ENCODE measurements at regions not wholly inside any gene's neighbourhood (a gene's known extent, or its start where the extent isn't known, plus 50 kb on each side); places are given as distances from the start of the nearest gene placed in this dataset.
"Not testable (repeated sequence)": the region's sequence is repeated elsewhere in the genome, so short reads cannot be mapped to it uniquely, and the experiment has no call there.

- no peak overlapping the region for H3K4me3 Mint-ChIP-seq
- no peaks in the 10 kb centered on the region for H3K4me1 Mint-ChIP-seq
- DNase-seq, result no peak
- H3K27me3 Mint-ChIP-seq, result no peaks in the 10 kb centered on the region
- CTCF ChIA-PET, result no interaction called here
- H3K9me3 Mint-ChIP-seq, result peaks cover 7% of the 10 kb centered on the region
- H3K36me3 Mint-ChIP-seq (ENCODE audit: low read depth), result no peaks in the 10 kb centered on the region
- POLR2A ChIA-PET, result no interaction called here
- no peak overlapping the region for H3K27ac Mint-ChIP-seq
These were observed 1876.0 kb upstream of the C9orf72 start for GRCh38 chr9:29449306-29449705.

GRCh38 chr9:29450343-29450875, 1877.1 kb upstream of the C9orf72 start:
- H3K36me3 Mint-ChIP-seq (ENCODE audit: low read depth); H3K27ac Mint-ChIP-seq; H3K27me3 Mint-ChIP-seq; CTCF ChIA-PET; H3K9me3 Mint-ChIP-seq; H3K4me3 Mint-ChIP-seq; DNase-seq; H3K4me1 Mint-ChIP-seq; POLR2A ChIA-PET: not testable (repeated sequence)

GRCh38 chr9:29456940-29457339, 1883.7 kb upstream of the C9orf72 start:
- POLR2A ChIA-PET, result no interaction called here
- no peak for DNase-seq
- H3K27me3 Mint-ChIP-seq, result no peaks in the 10 kb centered on the region
- peaks cover 10% of the 10 kb centered on the region for H3K9me3 Mint-ChIP-seq
- H3K27ac Mint-ChIP-seq, result no peak overlapping the region
- H3K4me3 Mint-ChIP-seq, result no peak overlapping the region
- CTCF ChIA-PET, result no interaction called here
- no peaks in the 10 kb centered on the region for H3K36me3 Mint-ChIP-seq (ENCODE audit: low read depth)
- no peaks in the 10 kb centered on the region for H3K4me1 Mint-ChIP-seq

DNA sequence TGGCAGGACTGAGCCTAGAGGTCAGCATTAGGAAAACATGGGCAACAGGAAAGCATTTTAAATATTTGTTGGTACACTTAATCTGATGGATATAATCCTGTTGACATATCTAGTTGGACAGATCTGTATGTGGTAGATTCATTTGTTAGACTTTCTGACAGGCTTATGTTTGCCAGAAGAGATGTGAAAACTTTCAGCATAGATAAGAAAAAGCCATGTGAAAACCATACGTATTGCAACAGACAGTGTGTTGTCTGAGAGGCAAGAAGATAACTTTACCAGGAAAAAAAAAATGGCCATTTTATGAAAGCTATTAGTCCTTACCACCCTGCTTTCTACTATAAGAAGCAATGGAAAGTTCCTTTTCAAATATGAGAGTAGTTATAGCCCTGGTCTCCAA, 1902.2 kb upstream of the C9orf72 start:
- Mint-ChIP-seq H3K36me3 (ENCODE audit: low read depth) (no peaks in the 10 kb centered on the region), H3K27me3 (no peaks in the 10 kb centered on the region), H3K4me1 (no peaks in the 10 kb centered on the region), H3K4me3 (no peak overlapping the region), H3K27ac (no peak overlapping the region), H3K9me3 (peaks cover 3% of the 10 kb centered on the region)
- no peak for DNase-seq
- POLR2A ChIA-PET, result no interaction called here
- CTCF ChIA-PET, result no interaction called here

DNA sequence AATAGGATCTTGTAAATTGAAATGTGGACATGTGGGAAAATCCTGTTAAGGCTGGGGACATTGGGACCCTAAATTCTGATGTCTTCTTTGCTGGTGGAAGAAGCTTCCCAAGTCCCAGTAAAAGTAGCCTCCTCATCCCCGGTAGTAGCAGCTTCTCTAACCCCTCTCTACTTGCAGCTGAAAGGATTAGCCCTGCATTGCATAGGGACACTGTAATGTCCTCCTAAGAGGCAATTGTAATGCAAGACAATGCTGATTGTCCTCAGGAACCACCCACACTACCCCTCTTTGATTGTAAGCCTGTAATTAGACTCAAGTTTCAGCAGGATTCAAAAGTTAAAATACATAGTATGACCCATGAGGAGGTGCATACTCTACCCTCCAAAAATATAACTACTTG, 1938.4 kb upstream of the C9orf72 start:
- no peaks in the 10 kb centered on the region for H3K36me3 Mint-ChIP-seq (ENCODE audit: low read depth)
- no peak for DNase-seq
- CTCF ChIA-PET, result no interaction called here
- POLR2A ChIA-PET, result no interaction called here
- H3K9me3 Mint-ChIP-seq, result peaks cover 6% of the 10 kb centered on the region
- H3K27me3 Mint-ChIP-seq, result no peaks in the 10 kb centered on the region
- no peaks in the 10 kb centered on the region for H3K4me1 Mint-ChIP-seq
- no peak overlapping the region for H3K27ac Mint-ChIP-seq
- no peak overlapping the region for H3K4me3 Mint-ChIP-seq

GRCh38 chr9:29514336-29514735, 1941.1 kb upstream of the C9orf72 start:
- Mint-ChIP-seq H3K4me1 (no peaks in the 10 kb centered on the region), H3K36me3 (ENCODE audit: low read depth) (no peaks in the 10 kb centered on the region), H3K27ac (no peak overlapping the region), H3K9me3 (peaks cover 6% of the 10 kb centered on the region), H3K27me3 (no peaks in the 10 kb centered on the region), H3K4me3 (no peak overlapping the region)
- ChIA-PET CTCF (no interaction called here), POLR2A (no interaction called here)
- no peak for DNase-seq

- Mint-ChIP-seq H3K4me3 (no peak overlapping the region), H3K36me3 (ENCODE audit: low read depth) (no peaks in the 10 kb centered on the region), H3K4me1 (no peaks in the 10 kb centered on the region), H3K9me3 (peaks cover 4% of the 10 kb centered on the region), H3K27me3 (no peaks in the 10 kb centered on the region), H3K27ac (no peak overlapping the region)
- CTCF ChIA-PET, result no interaction called here
- POLR2A ChIA-PET, result no interaction called here
- no peak for DNase-seq
These were observed 1941.6 kb upstream of the C9orf72 start for GRCh38 chr9:29514862-29515261.

DNA sequence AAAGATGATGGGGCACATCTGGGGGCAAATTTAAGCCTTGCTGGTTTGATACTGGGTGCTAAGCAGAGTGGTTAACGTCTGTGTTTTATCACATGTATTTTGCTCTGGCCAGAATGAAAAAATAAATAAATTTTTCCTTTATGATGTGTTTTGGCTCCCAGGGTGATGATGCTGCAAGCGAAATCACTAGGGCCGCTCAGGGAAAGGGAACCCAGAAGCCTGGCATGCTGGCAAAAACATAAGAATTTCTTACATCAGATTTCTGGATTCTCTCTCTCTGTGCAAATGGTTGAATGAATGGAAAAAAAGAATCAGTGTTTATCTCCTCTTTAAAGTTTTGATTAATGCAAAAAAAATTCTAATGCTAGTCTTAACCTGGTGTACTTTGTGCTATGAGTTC, 1975.2 kb upstream of the C9orf72 start:
- Mint-ChIP-seq H3K4me3 (no peak overlapping the region), H3K27ac (no peak overlapping the region), H3K9me3 (no peaks in the 10 kb centered on the region), H3K36me3 (ENCODE audit: low read depth) (no peaks in the 10 kb centered on the region), H3K4me1 (no peaks in the 10 kb centered on the region), H3K27me3 (no peaks in the 10 kb centered on the region)
- CTCF ChIA-PET, result no interaction called here
- POLR2A ChIA-PET, result no interaction called here
- DNase-seq, result no peak

DNA sequence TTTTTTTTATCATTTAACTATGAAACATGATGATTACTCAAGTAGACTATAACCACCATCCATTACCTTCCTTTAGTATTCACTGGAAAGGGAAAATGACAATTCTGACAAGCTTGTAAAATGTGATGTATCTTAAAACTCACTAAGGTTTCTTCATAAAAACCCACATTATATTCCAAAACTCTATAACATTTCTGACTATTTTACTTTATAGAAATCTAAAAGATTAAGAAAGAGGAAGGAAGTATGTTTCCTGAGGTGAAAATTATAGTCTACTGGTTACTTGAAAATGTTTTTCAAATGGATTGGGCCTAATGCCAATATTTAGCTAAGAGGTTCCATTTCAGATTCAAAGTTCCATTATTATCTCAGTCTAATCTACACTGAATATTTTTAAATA, 1982.2 kb upstream of the C9orf72 start:
- no peak overlapping the region for H3K27ac Mint-ChIP-seq
- H3K9me3 Mint-ChIP-seq, result peaks cover 11% of the 10 kb centered on the region
- H3K27me3 Mint-ChIP-seq, result no peaks in the 10 kb centered on the region
- no peaks in the 10 kb centered on the region for H3K36me3 Mint-ChIP-seq (ENCODE audit: low read depth)
- H3K4me3 Mint-ChIP-seq, result no peak overlapping the region
- CTCF ChIA-PET, result interaction anchor here (1.4 kb wide), 1 partner anchor 9 kb away, joined by 3 read pairs; no protein-coding TSS in a partner anchor
- POLR2A ChIA-PET, result no interaction called here
- no peak for DNase-seq
- no peaks in the 10 kb centered on the region for H3K4me1 Mint-ChIP-seq

GRCh38 chr9:29556317-29556716, 1983.0 kb upstream of the C9orf72 start:
- POLR2A ChIA-PET, result no interaction called here
- H3K36me3 Mint-ChIP-seq (ENCODE audit: low read depth), result no peaks in the 10 kb centered on the region
- peaks cover 11% of the 10 kb centered on the region for H3K9me3 Mint-ChIP-seq
- no peaks in the 10 kb centered on the region for H3K4me1 Mint-ChIP-seq
- no peak overlapping the region for H3K27ac Mint-ChIP-seq
- DNase-seq, result no peak
- CTCF ChIA-PET, result interaction anchor here (1.4 kb wide), 1 partner anchor 10 kb away, joined by 3 read pairs; no protein-coding TSS in a partner anchor
- H3K27me3 Mint-ChIP-seq, result no peaks in the 10 kb centered on the region
- no peak overlapping the region for H3K4me3 Mint-ChIP-seq

DNA sequence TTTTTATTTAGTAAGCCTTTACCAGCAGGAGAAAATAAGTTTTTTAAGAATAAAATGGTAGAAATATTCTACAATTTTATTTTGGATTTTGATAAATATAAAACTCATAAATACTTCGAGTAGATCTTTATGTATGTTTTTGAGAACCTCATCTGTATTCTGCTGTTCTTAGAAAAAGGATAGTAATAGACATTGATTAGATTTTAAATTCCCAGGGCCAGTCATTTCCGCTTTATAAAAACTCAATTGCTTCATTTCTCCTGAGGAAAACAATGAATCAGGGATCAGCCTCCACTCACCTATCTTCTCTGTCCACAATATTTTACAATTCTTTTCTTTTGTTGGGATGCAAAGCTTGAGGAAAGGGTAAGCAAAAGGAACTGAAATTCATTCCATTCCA, 1983.5 kb upstream of the C9orf72 start:
- Mint-ChIP-seq H3K9me3 (peaks cover 11% of the 10 kb centered on the region), H3K36me3 (ENCODE audit: low read depth) (no peaks in the 10 kb centered on the region), H3K4me3 (no peak overlapping the region), H3K4me1 (no peaks in the 10 kb centered on the region), H3K27me3 (no peaks in the 10 kb centered on the region), H3K27ac (no peak overlapping the region)
- ChIA-PET CTCF (no interaction called here), POLR2A (no interaction called here)
- DNase-seq, result no peak

DNA sequence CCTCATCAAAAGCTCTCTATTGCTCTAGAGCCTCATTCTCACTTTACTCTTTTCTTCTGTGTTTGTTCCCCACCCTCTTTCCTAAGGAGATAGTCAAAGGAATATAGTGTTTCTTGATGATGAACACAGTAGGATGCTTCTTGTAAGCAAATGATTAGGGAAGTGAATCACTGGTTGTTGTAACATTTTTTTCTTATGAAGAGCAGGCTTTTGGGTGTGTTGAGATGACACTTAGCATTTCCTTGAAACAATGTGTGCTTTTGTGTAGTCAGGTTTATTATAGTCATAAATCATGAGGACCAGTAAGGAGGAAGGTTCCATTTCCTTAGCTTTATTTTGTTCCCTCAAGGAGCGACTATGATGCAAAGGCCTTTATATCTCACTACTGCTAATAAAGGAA, 1991.3 kb upstream of the C9orf72 start:
- no peaks in the 10 kb centered on the region for H3K27me3 Mint-ChIP-seq

DNA sequence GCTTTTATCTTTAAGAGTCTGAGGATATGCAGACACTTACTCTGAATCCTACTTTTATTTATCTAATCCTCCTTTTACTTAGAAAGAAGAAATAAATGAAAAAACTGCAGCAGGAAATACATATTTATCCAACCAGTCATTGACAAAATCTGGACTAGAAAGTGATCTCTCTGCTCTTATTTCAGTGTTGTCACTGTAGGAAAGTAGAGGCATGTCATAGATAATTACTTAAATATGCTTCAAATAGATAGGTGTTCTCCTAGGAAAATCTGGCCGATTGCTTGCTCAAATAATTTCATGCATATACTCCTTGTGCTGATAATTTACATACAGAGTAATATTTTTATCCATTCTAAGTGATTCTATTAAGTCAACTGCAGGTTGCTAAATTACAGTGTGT, 2001.9 kb upstream of the C9orf72 start:
- H3K4me3 Mint-ChIP-seq, result no peak overlapping the region
- no peaks in the 10 kb centered on the region for H3K36me3 Mint-ChIP-seq (ENCODE audit: low read depth)
- ChIA-PET CTCF (no interaction called here), POLR2A (no interaction called here)
- no peaks in the 10 kb centered on the region for H3K27me3 Mint-ChIP-seq
- H3K9me3 Mint-ChIP-seq, result no peaks in the 10 kb centered on the region
- H3K27ac Mint-ChIP-seq, result no peak overlapping the region
- DNase-seq, result no peak
- no peaks in the 10 kb centered on the region for H3K4me1 Mint-ChIP-seq

More for the DNA sequence above, 1991.3 kb upstream of the C9orf72 start:
- peaks cover 2% of the 10 kb centered on the region for H3K9me3 Mint-ChIP-seq
- no peaks in the 10 kb centered on the region for H3K4me1 Mint-ChIP-seq
- H3K4me3 Mint-ChIP-seq, result no peak overlapping the region
- no peaks in the 10 kb centered on the region for H3K36me3 Mint-ChIP-seq (ENCODE audit: low read depth)
- ChIA-PET POLR2A (no interaction called here), CTCF (no interaction called here)
- H3K27ac Mint-ChIP-seq, result no peak overlapping the region
- no peak for DNase-seq

GRCh38 chr9:29588361-29588760, 2015.1 kb upstream of the C9orf72 start:
- POLR2A ChIA-PET, result no interaction called here

GRCh38 chr9:29609282-29609681, 2036.0 kb upstream of the C9orf72 start:
- ChIA-PET POLR2A (no interaction called here), CTCF (no interaction called here)
- Mint-ChIP-seq H3K27me3 (no peaks in the 10 kb centered on the region), H3K4me1 (no peaks in the 10 kb centered on the region), H3K9me3 (no peaks in the 10 kb centered on the region), H3K4me3 (no peak overlapping the region), H3K36me3 (ENCODE audit: low read depth) (no peaks in the 10 kb centered on the region), H3K27ac (no peak overlapping the region)
- DNase-seq, result no peak

More at GRCh38 chr9:29588361-29588760, 2015.1 kb upstream of the C9orf72 start:
- peaks cover 3% of the 10 kb centered on the region for H3K9me3 Mint-ChIP-seq
- H3K27me3 Mint-ChIP-seq, result no peaks in the 10 kb centered on the region
- DNase-seq, result no peak
- H3K36me3 Mint-ChIP-seq (ENCODE audit: low read depth), result no peaks in the 10 kb centered on the region
- no peaks in the 10 kb centered on the region for H3K4me1 Mint-ChIP-seq
- no peak overlapping the region for H3K27ac Mint-ChIP-seq
- H3K4me3 Mint-ChIP-seq, result no peak overlapping the region
- CTCF ChIA-PET, result no interaction called here

Measured in activated CD4-positive, alpha-beta T cell treated with anti-CD3 and anti-CD28 coated beads, Interleukin-2, amount 10 ng/mL, durations not matched to agents 7 days and 5 days (primary cell).